ENCODE measurements at regions not wholly inside any gene's neighbourhood (a gene's known extent, or its start where the extent isn't known, plus 50 kb on each side); places are given as distances from the start of the nearest gene placed in this dataset.

DNA sequence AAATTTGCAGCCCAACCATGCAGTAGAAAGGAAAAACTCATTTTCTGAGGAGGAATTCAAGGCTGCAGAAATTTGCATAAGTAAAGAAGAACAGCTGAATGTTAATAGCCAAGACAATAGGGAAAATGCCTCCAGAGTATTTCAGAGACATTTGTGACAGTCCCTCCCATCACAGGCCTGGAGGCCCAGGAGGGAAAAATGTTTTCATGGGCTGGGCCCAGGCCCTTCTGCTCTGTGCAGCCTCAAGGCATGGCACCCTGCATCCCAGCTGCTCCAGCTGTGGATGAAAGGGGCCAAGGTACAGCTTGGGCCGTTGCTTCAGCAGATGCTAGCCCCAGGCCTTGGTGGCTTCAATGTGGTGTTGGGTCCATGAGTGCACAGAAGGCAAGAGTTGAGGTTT, 62.3 kb downstream of the ATXN7L3B start:
- TF ChIP-seq, protein P1, sequence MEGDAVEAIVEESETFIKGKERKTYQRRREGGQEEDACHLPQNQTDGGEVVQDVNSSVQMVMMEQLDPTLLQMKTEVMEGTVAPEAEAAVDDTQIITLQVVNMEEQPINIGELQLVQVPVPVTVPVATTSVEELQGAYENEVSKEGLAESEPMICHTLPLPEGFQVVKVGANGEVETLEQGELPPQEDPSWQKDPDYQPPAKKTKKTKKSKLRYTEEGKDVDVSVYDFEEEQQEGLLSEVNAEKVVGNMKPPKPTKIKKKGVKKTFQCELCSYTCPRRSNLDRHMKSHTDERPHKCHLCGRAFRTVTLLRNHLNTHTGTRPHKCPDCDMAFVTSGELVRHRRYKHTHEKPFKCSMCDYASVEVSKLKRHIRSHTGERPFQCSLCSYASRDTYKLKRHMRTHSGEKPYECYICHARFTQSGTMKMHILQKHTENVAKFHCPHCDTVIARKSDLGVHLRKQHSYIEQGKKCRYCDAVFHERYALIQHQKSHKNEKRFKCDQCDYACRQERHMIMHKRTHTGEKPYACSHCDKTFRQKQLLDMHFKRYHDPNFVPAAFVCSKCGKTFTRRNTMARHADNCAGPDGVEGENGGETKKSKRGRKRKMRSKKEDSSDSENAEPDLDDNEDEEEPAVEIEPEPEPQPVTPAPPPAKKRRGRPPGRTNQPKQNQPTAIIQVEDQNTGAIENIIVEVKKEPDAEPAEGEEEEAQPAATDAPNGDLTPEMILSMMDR (conservative IDR thresholded peaks at IDR 0.05; ENCODE audit: low read depth, low read length) = no peak
- TF ChIP-seq EZH2 (IDR thresholded peaks at IDR 0.05; ENCODE audit: borderline replicate concordance, low read depth, low read length, poor library complexity, severe bottlenecking) = no peak

All from A673 (cell line).